NCI-H460 (cell line): ENCODE measurements at regions not wholly inside any gene's neighbourhood (a gene's known extent, or its start where the extent isn't known, plus 50 kb on each side); places are given as distances from the start of the nearest gene placed in this dataset.

Source experiments
- DNase-seq: peaks from one replicate; pipeline ENCODE4 v3.0.0-alpha.2; 2016; ENCODE audit warnings: low read depth; ENCODE audit errors: extremely low read depth

GRCh38 chr3:170784406-170784805 lies 85.6 kb downstream of the RPL22L1 start:
- no peak for DNase-seq

- no peak for DNase-seq
Measured at GRCh38 chr3:170780955-170781354, 89.0 kb downstream of the RPL22L1 start.

- no peak for DNase-seq
Measured at GRCh38 chr3:170780471-170780870, 89.5 kb downstream of the RPL22L1 start.

- no peak for DNase-seq
Measured at GRCh38 chr3:170778240-170779217, 91.5 kb downstream of the RPL22L1 start.

- DNase-seq: no peak
Measured at GRCh38 chr3:170777564-170777926, 92.5 kb downstream of the RPL22L1 start.

GRCh38 chr3:170776887-170777563 lies 93.0 kb downstream of the RPL22L1 start:
- DNase-seq: no peak

- DNase-seq: no peak
Measured at GRCh38 chr3:170773682-170774425, 96.1 kb downstream of the RPL22L1 start.

- no peak for DNase-seq
Measured at GRCh38 chr3:170772175-170772574, 97.8 kb downstream of the RPL22L1 start.

- no peak for DNase-seq
Measured at GRCh38 chr3:170768334-170768801, 101.6 kb downstream of the RPL22L1 start.

GRCh38 chr3:170767576-170767941 lies 102.4 kb downstream of the RPL22L1 start:
- no peak for DNase-seq

GRCh38 chr3:170766823-170767575 lies 103.0 kb downstream of the RPL22L1 start:
- no peak for DNase-seq

- no peak for DNase-seq
Measured at GRCh38 chr3:170766253-170766652, 103.7 kb downstream of the RPL22L1 start.

GRCh38 chr3:170765419-170766078 lies 104.4 kb downstream of the RPL22L1 start:
- DNase-seq: no peak

GRCh38 chr3:170764017-170764416 lies 106.0 kb downstream of the RPL22L1 start:
- DNase-seq: no peak

GRCh38 chr3:170762064-170762463 lies 107.9 kb downstream of the RPL22L1 start:
- no peak for DNase-seq

- DNase-seq: no peak
Measured at GRCh38 chr3:170761103-170761502, 108.9 kb downstream of the RPL22L1 start.

GRCh38 chr3:170760174-170760526 lies 109.8 kb downstream of the RPL22L1 start:
- no peak for DNase-seq

- DNase-seq: no peak
Measured at GRCh38 chr3:170759511-170760173, 110.4 kb downstream of the RPL22L1 start.

GRCh38 chr3:170757038-170757437 lies 113.0 kb downstream of the RPL22L1 start:
- DNase-seq: no peak
